IMR-90 (cell line): ENCODE measurements at regions not wholly inside any gene's neighbourhood (a gene's known extent, or its start where the extent isn't known, plus 50 kb on each side); places are given as distances from the start of the nearest gene placed in this dataset.

Source experiments
- ATAC-seq: fragments of 200-7000 bp; cut with Tn5 transposase; 2 replicates; pipeline ENCODE4 v1.9.1; 2020; ENCODE audit warnings: low read depth, mild to moderate bottlenecking, moderate library complexity
- BruUV-seq: library from RNA; stranded (reverse); fragments of 400-500 nt; replicated peaks from 2 replicates; lab custom pipeline; 2021; lab: Mats Ljungman, UMichigan
- CTCF ChIA-PET: fragments of 300-600 bp; formaldehyde crosslinking; extraction: SDS; loops from one replicate; lab custom pipeline; 2021; ENCODE audit warnings: antibody characterized with exemption; lab: Yijun Ruan, JAX
- POLR2A ChIA-PET: fragments of 300-600 bp; sonication (Branson Sonifier 250); formaldehyde crosslinking; loops from one replicate; lab custom pipeline; 2022; ENCODE audit warnings: antibody characterized with exemption; ENCODE audit not compliant: unreplicated experiment; lab: Charles Lee
- DNase-seq: peaks from one replicate; pipeline ENCODE4 v3.0.0; 2013
- H2AFZ ChIP-seq: replicated peaks from 2 replicates; pipeline ENCODE3; 2013; ENCODE audit warnings: low read length, mild to moderate bottlenecking; ENCODE audit not compliant: poor library complexity
- H2AK5ac ChIP-seq: 2 replicates; pipeline ENCODE4 v1.6.1; 2013; ENCODE audit warnings: low read depth, low read length, inconsistent platforms
- H2AK9ac ChIP-seq: replicated peaks from 2 replicates; pipeline ENCODE3; 2013; ENCODE audit warnings: mild to moderate bottlenecking, low read depth, low read length, moderate library complexity; ENCODE audit not compliant: poor library complexity
- H2BK120ac ChIP-seq: 2 replicates; pipeline ENCODE4 v1.6.1; 2013; ENCODE audit warnings: low read depth, low read length, inconsistent platforms
- H2BK15ac ChIP-seq: 3 replicates; pipeline ENCODE4 v1.6.1; 2013; ENCODE audit warnings: low read depth, low read length, inconsistent platforms
- H2BK20ac ChIP-seq: 2 replicates; pipeline ENCODE4 v1.6.1; 2013; ENCODE audit warnings: low read depth, mild to moderate bottlenecking, inconsistent platforms, low read length, moderate library complexity
- H2BK5ac ChIP-seq: 2 replicates; pipeline ENCODE4 v1.6.1; 2013; ENCODE audit warnings: mild to moderate bottlenecking, low read depth, low read length, inconsistent platforms; ENCODE audit not compliant: poor library complexity, severe bottlenecking
- H3K14ac ChIP-seq: replicated peaks from 2 replicates; pipeline ENCODE4 v1.6.1; 2013; ENCODE audit warnings: low read depth, low read length, inconsistent platforms
- H3K18ac ChIP-seq: 2 replicates; pipeline ENCODE4 v1.6.1; 2013; ENCODE audit warnings: low read depth, low read length, control low read depth
- H3K23ac ChIP-seq: 2 replicates; pipeline ENCODE4 v1.6.1; 2013; ENCODE audit warnings: low read depth, low read length, inconsistent platforms
- H3K27ac ChIP-seq: 2 replicates; pipeline ENCODE4 v1.5.1; 2013; ENCODE audit warnings: mild to moderate bottlenecking, control low read depth, low read length; ENCODE audit not compliant: insufficient read depth
- H3K27me3 ChIP-seq: 2 replicates; pipeline ENCODE4 v1.6.1; 2013; ENCODE audit warnings: low read length; ENCODE audit not compliant: control insufficient read depth, insufficient read depth
- H3K36me3 ChIP-seq: 2 replicates; pipeline ENCODE4 v1.6.1; 2013; ENCODE audit warnings: low read length, mixed read lengths; ENCODE audit not compliant: control insufficient read depth, insufficient read depth
- H3K4ac ChIP-seq: 2 replicates; pipeline ENCODE4 v1.6.1; 2013; ENCODE audit warnings: low read depth, low read length, inconsistent platforms
- H3K4me1 ChIP-seq: 2 replicates; pipeline ENCODE4 v1.6.1; 2013; ENCODE audit warnings: low read length, mixed read lengths; ENCODE audit not compliant: control insufficient read depth, insufficient read depth
- H3K4me2 ChIP-seq: 2 replicates; pipeline ENCODE4 v1.6.1; 2013; ENCODE audit warnings: low read depth, mild to moderate bottlenecking, control low read depth, low read length, moderate library complexity
- H3K4me3 ChIP-seq: 2 replicates; pipeline ENCODE4 v1.5.1; 2013; ENCODE audit warnings: low read depth, mild to moderate bottlenecking, control low read depth, low read length, moderate library complexity; ENCODE audit not compliant: insufficient read depth
- H3K56ac ChIP-seq: 2 replicates; pipeline ENCODE4 v1.6.1; 2013; ENCODE audit warnings: low read length, inconsistent platforms; ENCODE audit not compliant: insufficient read depth; ENCODE audit errors: extremely low read depth
- H3K79me1 ChIP-seq, 2 experiments: 2 replicates each; pipeline ENCODE4 v1.6.1; 2013; ENCODE audit warnings: low read length in 2 of 2, inconsistent platforms in 1 of 2, low read depth in 1 of 2
- H3K9ac ChIP-seq: 2 replicates; pipeline ENCODE4 v1.6.1; 2013; ENCODE audit warnings: low read depth, low read length, control low read depth
- H3K9me1 ChIP-seq: 2 replicates; pipeline ENCODE4 v1.6.1; 2013; ENCODE audit warnings: low read length, inconsistent platforms; ENCODE audit not compliant: insufficient read depth
- H3K9me3 ChIP-seq: 2 replicates; pipeline ENCODE4 v1.6.1; 2013; ENCODE audit warnings: low read length; ENCODE audit not compliant: control insufficient read depth, insufficient read depth
- H4K20me1 ChIP-seq: 2 replicates; pipeline ENCODE4 v1.6.1; 2013; ENCODE audit warnings: low read length, inconsistent platforms; ENCODE audit not compliant: insufficient read depth
- H4K5ac ChIP-seq: 2 replicates; pipeline ENCODE4 v1.6.1; 2013; ENCODE audit warnings: mild to moderate bottlenecking, low read depth, low read length, control low read depth
- H4K8ac ChIP-seq, 2 experiments: 2 replicates each; pipeline ENCODE4 v1.6.1; 2013; ENCODE audit warnings: low read depth in 2 of 2, low read length in 2 of 2, control low read depth in 1 of 2, inconsistent platforms in 1 of 2
- H4K91ac ChIP-seq: 2 replicates; pipeline ENCODE4 v1.6.1; 2013; ENCODE audit warnings: low read depth, low read length, inconsistent platforms; ENCODE audit not compliant: insufficient read depth
- BHLHE40 ChIP-seq: fragments of 150-350 bp; IDR thresholded peaks from 2 replicates; pipeline ENCODE4 v1.6.1; 2016; ENCODE audit warnings: mild to moderate bottlenecking, low read depth, low read length
- CEBPB ChIP-seq: IDR thresholded peaks from 2 replicates; pipeline ENCODE4 v1.6.1; 2012; ENCODE audit warnings: low read depth, low read length, improper control_type of control experiment
- CHD1 ChIP-seq: IDR thresholded peaks from 2 replicates; pipeline ENCODE4 v1.6.1; 2012; ENCODE audit warnings: low read depth, low read length, improper control_type of control experiment
- CTCF ChIP-seq: conservative IDR thresholded peaks from 2 replicates; pipeline ENCODE4 v1.5.1; 2012; ENCODE audit warnings: mild to moderate bottlenecking, low read depth, low read length, improper control_type of control experiment
- ELK1 ChIP-seq: fragments of 150-350 bp; IDR thresholded peaks from 2 replicates; pipeline ENCODE4 v1.6.1; 2016; ENCODE audit warnings: low read depth, mild to moderate bottlenecking, low read length, moderate library complexity, borderline replicate concordance
- MXI1 ChIP-seq: IDR thresholded peaks from 2 replicates; pipeline ENCODE4 v1.6.1; 2012; ENCODE audit warnings: low read depth, mild to moderate bottlenecking, low read length, moderate library complexity, borderline replicate concordance
- POLR2A ChIP-seq: IDR thresholded peaks from 2 replicates; pipeline ENCODE4 v1.6.1; 2012; ENCODE audit warnings: mild to moderate bottlenecking, low read depth, low read length
- RAD21 ChIP-seq: IDR thresholded peaks from 2 replicates; pipeline ENCODE4 v1.6.1; 2012; ENCODE audit warnings: low read length, improper control_type of control experiment
- SMC3 ChIP-seq: fragments of 150-350 bp; IDR thresholded peaks from 2 replicates; pipeline ENCODE4 v1.6.1; 2016; ENCODE audit warnings: low read depth, mild to moderate bottlenecking, antibody characterized with exemption, low read length, moderate library complexity
- USF2 ChIP-seq: fragments of 150-350 bp; IDR thresholded peaks from 2 replicates; pipeline ENCODE4 v1.6.1; 2017; ENCODE audit warnings: mild to moderate bottlenecking, antibody characterized with exemption, low read length, low read depth
- WGBS, 2 experiments: methylation state at CpG; one replicate each; pipeline versions ENCODE4 v1.1.5 to v1.1.7; 2013; ENCODE audit warnings: missing lambda C conversion rate in 2 of 2; ENCODE audit not compliant: insufficient read length in 1 of 2; ENCODE audit errors: extremely low coverage in 2 of 2; 5-methylcytosine and 5-hydroxymethylcytosine counted together
- dilution Hi-C: fragments of 300-500 bp; cut with HindIII; formaldehyde crosslinking; loops from one replicate; pipeline ENCODE4 v1.14.3; 2018; ENCODE audit warnings: low sequenced_read_pairs; ENCODE audit not compliant: unreplicated experiment
- in situ Hi-C: fragments of 300-500 bp; cut with MboI; formaldehyde crosslinking; loops from 3 replicates; pipeline ENCODE4 v1.14.3; 2019; ENCODE audit warnings: low sequenced_read_pairs, inconsistent platforms, mixed read lengths
- intact Hi-C: fragments of 100-400 bp; cut with micrococcal nuclease; formaldehyde crosslinking; loops from 2 replicates; pipeline ENCODE4 v1.10.0; 2022

GRCh38 chr14:95776798-95777534, 63.0 kb upstream of the TCL1A start:
- no peak overlapping the region for H3K9ac ChIP-seq
- H2BK20ac ChIP-seq, result no peak overlapping the region
- no peak overlapping the region for H2BK15ac ChIP-seq
- ATAC-seq (no peak), DNase-seq (no peak)
- TF ChIP-seq SMC3, result no peak
- TF ChIP-seq CTCF, result no peak
- no peak for TF ChIP-seq MXI1
- TF ChIP-seq CHD1, result no peak
- TF ChIP-seq BHLHE40, result no peak
- no peak for TF ChIP-seq USF2
- no peak for TF ChIP-seq RAD21
- no peak for TF ChIP-seq ELK1
- no peak for TF ChIP-seq CEBPB
- TF ChIP-seq POLR2A, result no peak
- H2AK9ac ChIP-seq, result no peak overlapping the region
- no peak overlapping the region for H3K23ac ChIP-seq
- dilution Hi-C loops, result loop anchor here (25.0 kb wide), 1 partner anchor 215 kb away; no protein-coding TSS in a partner anchor
- H4K91ac ChIP-seq, result no peak overlapping the region
- H2AFZ ChIP-seq, result no peak overlapping the region
- no peak overlapping the region for H3K4me2 ChIP-seq
- no peak overlapping the region for H3K56ac ChIP-seq
- H2BK5ac ChIP-seq, result no peak overlapping the region
- no peak overlapping the region for H3K14ac ChIP-seq
- no peaks in the 10 kb centered on the region for H4K20me1 ChIP-seq
- no peak overlapping the region for H4K5ac ChIP-seq
- no peak overlapping the region for H3K4me3 ChIP-seq
- POLR2A ChIA-PET, result no interaction called here
- H3K79me1 ChIP-seq, result no peaks in the 10 kb centered on the region
- H3K9me1 ChIP-seq, result no peaks in the 10 kb centered on the region
- H2AK5ac ChIP-seq, result no peak overlapping the region
- no peak overlapping the region for H3K18ac ChIP-seq
- no peak overlapping the region for H3K4ac ChIP-seq
- H2BK120ac ChIP-seq, result no peak overlapping the region
- in situ Hi-C loops, result no loop called here
- BruUV-seq, result no TSS peak
- H3K36me3 ChIP-seq, result no peaks in the 10 kb centered on the region
- no peak overlapping the region for H4K8ac ChIP-seq
- no peak overlapping the region for H3K27ac ChIP-seq
- intact Hi-C loops, result loop anchor here (10.0 kb wide), 1 partner anchor 1092 kb away; no protein-coding TSS in a partner anchor
- 33% methylated on average over 2 of the region's 7 CpGs; no CpG with 5 or more reads in 1 of the 2 experiments for WGBS, 2 experiments
- CTCF ChIA-PET, result no interaction called here
- H3K4me1 ChIP-seq, result no peaks in the 10 kb centered on the region
- H3K27me3 ChIP-seq, result no peaks in the 10 kb centered on the region
- H3K9me3 ChIP-seq, result no peaks in the 10 kb centered on the region
